Keratinocyte (primary cell): ENCODE measurements at regions not wholly inside any gene's neighbourhood (a gene's known extent, or its start where the extent isn't known, plus 50 kb on each side); places are given as distances from the start of the nearest gene placed in this dataset.

ENCODE experiments used
- DNase-seq: peaks from one replicate; pipeline ENCODE4 v3.0.0-alpha.2; 2011; ENCODE audit warnings: low read depth, missing footprints, low spot score
- FAIRE-seq: peaks from 2 replicates; lab custom pipeline; 2011; peaks lifted over from hg19 to GRCh38; lab: Jason Lieb, UNC
- H2AFZ ChIP-seq: 2 replicates; pipeline ENCODE4 v1.6.0; 2012; ENCODE audit warnings: low read length, control low read depth, inconsistent platforms; ENCODE audit not compliant: control insufficient read depth
- H3K27ac ChIP-seq: 2 replicates; pipeline ENCODE4 v1.5.1; 2011; ENCODE audit warnings: low read length; ENCODE audit not compliant: control insufficient read depth, insufficient read depth
- H3K27me3 ChIP-seq: 3 replicates; pipeline ENCODE4 v1.6.0; 2011; ENCODE audit warnings: low read length; ENCODE audit not compliant: control insufficient read depth, insufficient read depth; ENCODE audit errors: extremely low read depth
- H3K36me3 ChIP-seq, 2 experiments: 2 replicates in 1 of 2; 3 replicates in 1 of 2; pipeline ENCODE4 v1.5.1; 2011; ENCODE audit warnings: low read length in 2 of 2, mild to moderate bottlenecking in 1 of 2; ENCODE audit not compliant: control insufficient read depth in 2 of 2, insufficient read depth in 2 of 2; ENCODE audit errors: extremely low read depth in 1 of 2
- H3K4me1 ChIP-seq: 3 replicates; pipeline ENCODE4 v1.5.1; 2011; ENCODE audit warnings: low read length; ENCODE audit not compliant: control insufficient read depth, insufficient read depth; ENCODE audit errors: extremely low read depth
- H3K4me2 ChIP-seq: 3 replicates; pipeline ENCODE4 v1.6.0; 2011; ENCODE audit warnings: low read depth, low read length; ENCODE audit not compliant: control insufficient read depth, insufficient read depth; ENCODE audit errors: extremely low read depth
- H3K4me3 ChIP-seq, 3 experiments: fragments of 200-600 bp in 1 of 3; sonication (generic) in 1 of 3; 2 replicates in 2 of 3; 3 replicates in 1 of 3; pipeline ENCODE4 v1.5.1; 2011 to 2016; ENCODE audit warnings: low read length in 3 of 3, mild to moderate bottlenecking in 3 of 3, control low read depth in 2 of 3, inconsistent platforms in 1 of 3, low read depth in 1 of 3, mixed read lengths in 1 of 3, mixed run types in 1 of 3, moderate library complexity in 1 of 3; ENCODE audit not compliant: control insufficient read depth in 2 of 3, insufficient read depth in 2 of 3; ENCODE audit errors: extremely low read depth in 1 of 3
- H3K79me2 ChIP-seq: 2 replicates; pipeline ENCODE4 v1.6.0; 2012; ENCODE audit warnings: low read length; ENCODE audit not compliant: control insufficient read depth, insufficient read depth
- H3K9ac ChIP-seq: 3 replicates; pipeline ENCODE4 v1.6.0; 2011; ENCODE audit warnings: low read length; ENCODE audit not compliant: control insufficient read depth, insufficient read depth; ENCODE audit errors: extremely low read depth
- H3K9me1 ChIP-seq: 3 replicates; pipeline ENCODE4 v1.6.0; 2011; ENCODE audit warnings: low read length; ENCODE audit not compliant: control insufficient read depth, insufficient read depth; ENCODE audit errors: extremely low read depth
- H3K9me3 ChIP-seq: 2 replicates; pipeline ENCODE4 v1.5.1; 2012; ENCODE audit warnings: low read depth, low read length; ENCODE audit not compliant: control insufficient read depth
- H4K20me1 ChIP-seq: 3 replicates; pipeline ENCODE4 v1.6.0; 2011; ENCODE audit warnings: low read length; ENCODE audit not compliant: control insufficient read depth, insufficient read depth; ENCODE audit errors: extremely low read depth
- CTCF ChIP-seq, 3 experiments: IDR thresholded peaks in 1 of 3; conservative IDR thresholded peaks in 1 of 3; optimal IDR thresholded peaks in 1 of 3; 2 replicates in 2 of 3; 3 replicates in 1 of 3; pipeline versions ENCODE3 to v1.5.1; 2011; ENCODE audit warnings: low read length in 3 of 3, mild to moderate bottlenecking in 3 of 3, moderate library complexity in 2 of 3, control low read depth in 1 of 3, inconsistent platforms in 1 of 3; ENCODE audit not compliant: insufficient read depth in 2 of 3; ENCODE audit errors: extremely low read depth in 1 of 3
- EZH2 ChIP-seq: IDR thresholded peaks from one replicate; pipeline ENCODE4 v1.6.1; 2012; ENCODE audit warnings: inconsistent platforms, mild to moderate bottlenecking, low read length, moderate library complexity
- dilution Hi-C: fragments of 300-500 bp; cut with MboI; formaldehyde crosslinking; loops from one replicate; pipeline ENCODE4 v1.7.0; 2020; ENCODE audit warnings: low sequenced_read_pairs; ENCODE audit not compliant: extremely low pct_ligation_motif_present

GRCh38 chr3:55164876-55165275 lies 237.0 kb upstream of the LRTM1 start:
- peaks cover 3% of the 10 kb centered on the region for H3K4me1 ChIP-seq
- dilution Hi-C loops: no loop called here
- no peaks in the 10 kb centered on the region for H3K9me3 ChIP-seq
- FAIRE-seq (no peak), DNase-seq (no peak)
- no peak overlapping the region for H3K4me3 ChIP-seq
- no peaks in the 10 kb centered on the region for H3K79me2 ChIP-seq
- H3K9me1 ChIP-seq: no peaks in the 10 kb centered on the region
- H3K9ac ChIP-seq: no peak overlapping the region
- TF ChIP-seq CTCF (optimal IDR thresholded peaks at IDR 0.05 in 1 of 3, IDR thresholded peaks at IDR 0.05 in 1 of 3, conservative IDR thresholded peaks at IDR 0.05 in 1 of 3; ENCODE audit: extremely low read depth in 1 of 3, insufficient read depth in 2 of 3, low read length in 3 of 3) (no peak), EZH2 (no peak)
- H2AFZ ChIP-seq: no peak overlapping the region
- H3K27ac ChIP-seq: no peak overlapping the region
- no peaks in the 10 kb centered on the region for H4K20me1 ChIP-seq
- H3K27me3 ChIP-seq: no peaks in the 10 kb centered on the region
- no peaks in the 10 kb centered on the region for H3K36me3 ChIP-seq
- no peak overlapping the region for H3K4me2 ChIP-seq

- Histone ChIP-seq H3K27me3 (no peaks in the 10 kb centered on the region), H3K79me2 (no peaks in the 10 kb centered on the region), H3K36me3 (no peaks in the 10 kb centered on the region), H3K4me3 (no peak overlapping the region), H3K9me3 (no peaks in the 10 kb centered on the region), H3K4me1 (peaks cover 3% of the 10 kb centered on the region), H3K4me2 (no peak overlapping the region), H3K9ac (no peak overlapping the region), H2AFZ (no peak overlapping the region), H3K27ac (no peak overlapping the region), H4K20me1 (no peaks in the 10 kb centered on the region), H3K9me1 (no peaks in the 10 kb centered on the region)
- dilution Hi-C loops: no loop called here
- DNase-seq (no peak), FAIRE-seq (no peak)
- no peak for TF ChIP-seq CTCF (optimal IDR thresholded peaks at IDR 0.05 in 1 of 3, IDR thresholded peaks at IDR 0.05 in 1 of 3, conservative IDR thresholded peaks at IDR 0.05 in 1 of 3; ENCODE audit: extremely low read depth in 1 of 3, insufficient read depth in 2 of 3, low read length in 3 of 3)
- TF ChIP-seq EZH2: no peak
These were observed 236.3 kb upstream of the LRTM1 start for GRCh38 chr3:55164191-55164590.
